ENCODE measurements at regions not wholly inside any gene's neighbourhood (a gene's known extent, or its start where the extent isn't known, plus 50 kb on each side); places are given as distances from the start of the nearest gene placed in this dataset.
"Not testable (repeated sequence)": the region's sequence is repeated elsewhere in the genome, so short reads cannot be mapped to it uniquely, and the experiment has no call there.

DNA sequence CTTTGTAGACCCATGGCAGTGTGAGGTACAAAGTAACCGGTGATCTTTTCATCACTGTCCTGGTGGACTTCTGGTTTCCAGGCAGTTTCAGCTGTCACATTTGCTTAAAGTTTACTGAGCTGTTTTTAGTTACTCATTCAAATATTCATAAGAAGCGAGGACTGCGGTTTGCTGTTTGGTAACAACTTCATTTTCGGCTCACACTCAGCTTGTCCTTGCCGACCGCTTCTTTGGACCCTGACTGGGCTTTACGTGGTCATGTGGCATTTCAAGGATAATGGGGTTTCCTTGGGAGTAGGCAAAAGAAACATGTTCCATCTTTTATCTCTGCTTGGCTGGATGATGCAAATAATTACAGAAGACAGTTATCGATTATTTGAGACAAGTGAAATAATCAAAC, 350.7 kb downstream of the PAX3 start:
- ATAC-seq (no peak), FAIRE-seq (no peak), DNase-seq (ENCODE audit: extremely low read depth in 1 of 4, low spot score in 3 of 4) (no peak)
- ChIA-PET POLR2A (no interaction called here), CTCF (ENCODE audit: low intra/inter-chr PET ratio) (no interaction called here)
- no peak for TF ChIP-seq ZNF232 (CRISPR knock-in tag; IDR thresholded peaks at IDR 0.05)
- no peak for TF ChIP-seq NCOR1 (IDR thresholded peaks at IDR 0.05)
- no peak for TF ChIP-seq ZNF57 (CRISPR knock-in tag; IDR thresholded peaks at IDR 0.05)
- TF ChIP-seq SNRNP70 (optimal IDR thresholded peaks at IDR 0.05; ENCODE audit: low read depth, low read length) = no peak
- TF ChIP-seq, protein P1, sequence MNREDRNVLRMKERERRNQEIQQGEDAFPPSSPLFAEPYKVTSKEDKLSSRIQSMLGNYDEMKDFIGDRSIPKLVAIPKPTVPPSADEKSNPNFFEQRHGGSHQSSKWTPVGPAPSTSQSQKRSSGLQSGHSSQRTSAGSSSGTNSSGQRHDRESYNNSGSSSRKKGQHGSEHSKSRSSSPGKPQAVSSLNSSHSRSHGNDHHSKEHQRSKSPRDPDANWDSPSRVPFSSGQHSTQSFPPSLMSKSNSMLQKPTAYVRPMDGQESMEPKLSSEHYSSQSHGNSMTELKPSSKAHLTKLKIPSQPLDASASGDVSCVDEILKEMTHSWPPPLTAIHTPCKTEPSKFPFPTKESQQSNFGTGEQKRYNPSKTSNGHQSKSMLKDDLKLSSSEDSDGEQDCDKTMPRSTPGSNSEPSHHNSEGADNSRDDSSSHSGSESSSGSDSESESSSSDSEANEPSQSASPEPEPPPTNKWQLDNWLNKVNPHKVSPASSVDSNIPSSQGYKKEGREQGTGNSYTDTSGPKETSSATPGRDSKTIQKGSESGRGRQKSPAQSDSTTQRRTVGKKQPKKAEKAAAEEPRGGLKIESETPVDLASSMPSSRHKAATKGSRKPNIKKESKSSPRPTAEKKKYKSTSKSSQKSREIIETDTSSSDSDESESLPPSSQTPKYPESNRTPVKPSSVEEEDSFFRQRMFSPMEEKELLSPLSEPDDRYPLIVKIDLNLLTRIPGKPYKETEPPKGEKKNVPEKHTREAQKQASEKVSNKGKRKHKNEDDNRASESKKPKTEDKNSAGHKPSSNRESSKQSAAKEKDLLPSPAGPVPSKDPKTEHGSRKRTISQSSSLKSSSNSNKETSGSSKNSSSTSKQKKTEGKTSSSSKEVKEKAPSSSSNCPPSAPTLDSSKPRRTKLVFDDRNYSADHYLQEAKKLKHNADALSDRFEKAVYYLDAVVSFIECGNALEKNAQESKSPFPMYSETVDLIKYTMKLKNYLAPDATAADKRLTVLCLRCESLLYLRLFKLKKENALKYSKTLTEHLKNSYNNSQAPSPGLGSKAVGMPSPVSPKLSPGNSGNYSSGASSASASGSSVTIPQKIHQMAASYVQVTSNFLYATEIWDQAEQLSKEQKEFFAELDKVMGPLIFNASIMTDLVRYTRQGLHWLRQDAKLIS (CRISPR knock-in tag; IDR thresholded peaks at IDR 0.05) = no peak
- TF ChIP-seq, protein P2, sequence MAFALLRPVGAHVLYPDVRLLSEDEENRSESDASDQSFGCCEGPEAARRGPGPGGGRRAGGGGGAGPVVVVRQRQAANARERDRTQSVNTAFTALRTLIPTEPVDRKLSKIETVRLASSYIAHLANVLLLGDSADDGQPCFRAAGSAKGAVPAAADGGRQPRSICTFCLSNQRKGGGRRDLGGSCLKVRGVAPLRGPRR (CRISPR knock-in tag; IDR thresholded peaks at IDR 0.05) = no peak
- TF ChIP-seq, protein P3, sequence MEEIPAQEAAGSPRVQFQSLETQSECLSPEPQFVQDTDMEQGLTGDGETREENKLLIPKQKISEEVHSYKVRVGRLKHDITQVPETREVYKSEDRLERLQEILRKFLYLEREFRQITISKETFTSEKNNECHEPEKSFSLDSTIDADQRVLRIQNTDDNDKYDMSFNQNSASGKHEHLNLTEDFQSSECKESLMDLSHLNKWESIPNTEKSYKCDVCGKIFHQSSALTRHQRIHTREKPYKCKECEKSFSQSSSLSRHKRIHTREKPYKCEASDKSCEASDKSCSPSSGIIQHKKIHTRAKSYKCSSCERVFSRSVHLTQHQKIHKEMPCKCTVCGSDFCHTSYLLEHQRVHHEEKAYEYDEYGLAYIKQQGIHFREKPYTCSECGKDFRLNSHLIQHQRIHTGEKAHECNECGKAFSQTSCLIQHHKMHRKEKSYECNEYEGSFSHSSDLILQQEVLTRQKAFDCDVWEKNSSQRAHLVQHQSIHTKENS (CRISPR knock-in tag; IDR thresholded peaks at IDR 0.05) = no peak
- TF ChIP-seq POLR2AphosphoS2 (IDR thresholded peaks at IDR 0.05; ENCODE audit: low read length) = no peak
- TF ChIP-seq EGR1 (conservative IDR thresholded peaks at IDR 0.05) = no peak
- Histone ChIP-seq H3K4me1 (replicated peaks in 1 of 2; ENCODE audit: control insufficient read depth in 2 of 2, insufficient read depth in 2 of 2, low read length in 2 of 2) (no peaks in the 10 kb centered on the region), H3K27me3 (ENCODE audit: control insufficient read depth in 2 of 2, insufficient read depth in 2 of 2, low read length in 2 of 2) (no peaks in the 10 kb centered on the region), H3K9me1 (ENCODE audit: control insufficient read depth, insufficient read depth, low read length) (no peaks in the 10 kb centered on the region), H3K27ac (ENCODE audit: extremely low read depth, low read depth, low read length) (no peak overlapping the region), H3K79me2 (ENCODE audit: control insufficient read depth, insufficient read depth, low read length) (no peaks in the 10 kb centered on the region), H2AFZ (ENCODE audit: low read depth, low read length) (no peak overlapping the region), H3K4me3 (no peak overlapping the region), H4K20me1 (replicated peaks; ENCODE audit: control insufficient read depth, insufficient read depth, low read length) (no peaks in the 10 kb centered on the region), H3K4me2 (ENCODE audit: insufficient read depth, low read length) (no peak overlapping the region), H3K9me3 (replicated peaks; ENCODE audit: control insufficient read depth, insufficient read depth, low read depth, low read length) (no peaks in the 10 kb centered on the region), H3K9ac (ENCODE audit: insufficient read depth in 1 of 2, low read depth in 2 of 2, low read length in 2 of 2) (no peak overlapping the region), H3K36me3 (ENCODE audit: control insufficient read depth, insufficient read depth, low read length) (no peaks in the 10 kb centered on the region)
- BruUV-seq (replicated peaks) = no TSS peak
- intact Hi-C loops (cut with micrococcal nuclease) = no loop called here
- in situ Hi-C loops (cut with MboI) = no loop called here
- 8% methylated on average over 8 of the region's 8 CpGs for WGBS (ENCODE audit: insufficient coverage, low coverage, missing lambda C conversion rate)

DNA sequence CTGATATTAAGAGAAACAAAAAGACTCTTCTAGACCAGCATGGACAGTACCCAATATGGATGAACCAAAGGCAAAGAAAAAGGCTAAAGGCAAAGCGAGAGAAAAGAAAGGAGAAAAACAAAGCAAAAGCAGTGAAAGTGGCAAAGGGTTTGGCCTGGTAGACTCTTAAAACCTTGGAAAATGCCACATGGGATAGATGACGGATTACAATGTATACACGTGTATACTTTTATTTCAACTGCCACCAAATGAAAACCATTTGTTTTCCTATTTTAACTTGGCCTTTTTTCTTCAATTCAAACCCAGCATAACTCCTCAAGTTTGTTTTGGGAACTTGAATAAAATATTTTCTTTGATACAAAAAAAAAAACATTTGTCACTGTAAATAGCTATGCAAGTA, 354.3 kb downstream of the PAX3 start:
- in situ Hi-C loops (cut with MboI); POLR2A ChIA-PET; H3K9ac ChIP-seq (ENCODE audit: insufficient read depth in 1 of 2, low read depth in 2 of 2, low read length in 2 of 2); H3K4me1 ChIP-seq (replicated peaks in 1 of 2; ENCODE audit: control insufficient read depth in 2 of 2, insufficient read depth in 2 of 2, low read length in 2 of 2); ATAC-seq; H2AFZ ChIP-seq (ENCODE audit: low read depth, low read length); H4K20me1 ChIP-seq (replicated peaks; ENCODE audit: control insufficient read depth, insufficient read depth, low read length); BruUV-seq (replicated peaks); FAIRE-seq; H3K4me3 ChIP-seq; H3K27ac ChIP-seq (ENCODE audit: extremely low read depth, low read depth, low read length); H3K27me3 ChIP-seq (ENCODE audit: control insufficient read depth in 2 of 2, insufficient read depth in 2 of 2, low read length in 2 of 2); H3K4me2 ChIP-seq (ENCODE audit: insufficient read depth, low read length); H3K9me1 ChIP-seq (ENCODE audit: control insufficient read depth, insufficient read depth, low read length); CTCF ChIA-PET (ENCODE audit: low intra/inter-chr PET ratio); DNase-seq (ENCODE audit: extremely low read depth in 1 of 4, low spot score in 3 of 4); H3K36me3 ChIP-seq (ENCODE audit: control insufficient read depth, insufficient read depth, low read length); H3K79me2 ChIP-seq (ENCODE audit: control insufficient read depth, insufficient read depth, low read length); H3K9me3 ChIP-seq (replicated peaks; ENCODE audit: control insufficient read depth, insufficient read depth, low read depth, low read length); intact Hi-C loops (cut with micrococcal nuclease): not testable (repeated sequence)
- 0% methylated on average over 2 of the region's 3 CpGs for WGBS (ENCODE audit: insufficient coverage, low coverage, missing lambda C conversion rate)

Measured in K562 (cell line).